Adipocyte (in vitro differentiated cells): ENCODE measurements at regions not wholly inside any gene's neighbourhood (a gene's known extent, or its start where the extent isn't known, plus 50 kb on each side); places are given as distances from the start of the nearest gene placed in this dataset.
A peak's percentile ranks its signal among the peaks of the same experiment; 100 is the strongest.

Experiments used
- DNase-seq: peaks from one replicate; pipeline ENCODE4 v3.0.0-alpha.2; 2015; ENCODE audit warnings: low read depth
- H3K27me3 ChIP-seq: replicated peaks from 2 replicates; pipeline ENCODE4 v1.7.0; 2013; ENCODE audit warnings: mild to moderate bottlenecking, low read length, moderate library complexity; ENCODE audit not compliant: control insufficient read depth, insufficient read depth
- H3K36me3 ChIP-seq: 2 replicates; pipeline ENCODE4 v1.7.0; 2013; ENCODE audit warnings: low read length, mild to moderate bottlenecking, moderate library complexity; ENCODE audit not compliant: control insufficient read depth, insufficient read depth, severe bottlenecking
- H3K4me1 ChIP-seq: 2 replicates; pipeline ENCODE4 v1.7.0; 2013; ENCODE audit warnings: mild to moderate bottlenecking, low read length, moderate library complexity; ENCODE audit not compliant: control insufficient read depth, insufficient read depth
- H3K4me3 ChIP-seq: 2 replicates; pipeline ENCODE4 v1.7.0; 2013; ENCODE audit warnings: mild to moderate bottlenecking, low read length, moderate library complexity
- H3K9ac ChIP-seq: 2 replicates; pipeline ENCODE4 v1.7.0; 2013; ENCODE audit warnings: mild to moderate bottlenecking, low read length, moderate library complexity
- H3K9me3 ChIP-seq: 2 replicates; pipeline ENCODE4 v1.7.0; 2013; ENCODE audit warnings: mild to moderate bottlenecking, low read length, moderate library complexity; ENCODE audit not compliant: control insufficient read depth

DNA sequence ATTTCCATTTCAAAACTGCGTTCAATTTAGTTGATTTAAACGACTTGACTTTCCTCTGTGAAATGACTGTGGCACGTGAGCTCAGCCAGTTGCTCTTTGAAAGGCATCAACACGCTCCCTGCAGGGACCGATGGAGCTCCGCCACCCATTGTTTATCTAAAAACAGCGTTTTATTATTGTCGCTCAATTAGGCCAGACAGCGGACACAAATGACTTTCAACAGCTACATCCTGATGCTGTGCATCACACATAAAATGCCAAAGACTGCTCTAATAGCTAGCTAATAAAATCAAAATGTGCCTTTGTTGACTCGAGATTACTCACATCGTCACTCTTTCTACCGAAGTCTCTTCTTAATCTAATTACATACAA is 332.5 kb downstream of the CD83 start:
- Histone ChIP-seq H3K4me3 (no peak overlapping the region), H3K9me3 (peaks cover 7% of the 10 kb centered on the region), H3K27me3 (no peaks in the 10 kb centered on the region), H3K9ac (no peak overlapping the region), H3K36me3 (no peaks in the 10 kb centered on the region), H3K4me1 (peaks cover 7% of the 10 kb centered on the region)
- DNase-seq: no peak

DNA sequence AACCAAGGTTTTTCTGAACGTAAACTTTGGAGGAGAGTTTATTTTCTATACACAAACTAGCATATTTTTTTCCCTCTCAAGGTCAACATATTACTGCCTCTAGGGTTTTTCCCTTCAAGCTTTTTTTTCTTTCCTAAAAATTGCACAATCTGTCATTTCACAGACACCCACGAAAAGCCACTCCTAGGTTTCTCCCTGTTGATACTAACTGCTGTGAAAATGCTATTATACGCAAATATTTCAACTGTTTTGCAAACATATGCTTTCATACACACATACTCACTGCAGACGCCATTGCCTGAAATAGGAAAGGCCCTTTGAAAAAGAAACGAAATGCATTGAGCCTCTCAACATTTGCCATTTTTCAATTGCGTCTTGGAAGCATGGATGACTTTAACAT is 333.0 kb downstream of the CD83 start:
- no peak overlapping the region for H3K4me3 ChIP-seq

DNA sequence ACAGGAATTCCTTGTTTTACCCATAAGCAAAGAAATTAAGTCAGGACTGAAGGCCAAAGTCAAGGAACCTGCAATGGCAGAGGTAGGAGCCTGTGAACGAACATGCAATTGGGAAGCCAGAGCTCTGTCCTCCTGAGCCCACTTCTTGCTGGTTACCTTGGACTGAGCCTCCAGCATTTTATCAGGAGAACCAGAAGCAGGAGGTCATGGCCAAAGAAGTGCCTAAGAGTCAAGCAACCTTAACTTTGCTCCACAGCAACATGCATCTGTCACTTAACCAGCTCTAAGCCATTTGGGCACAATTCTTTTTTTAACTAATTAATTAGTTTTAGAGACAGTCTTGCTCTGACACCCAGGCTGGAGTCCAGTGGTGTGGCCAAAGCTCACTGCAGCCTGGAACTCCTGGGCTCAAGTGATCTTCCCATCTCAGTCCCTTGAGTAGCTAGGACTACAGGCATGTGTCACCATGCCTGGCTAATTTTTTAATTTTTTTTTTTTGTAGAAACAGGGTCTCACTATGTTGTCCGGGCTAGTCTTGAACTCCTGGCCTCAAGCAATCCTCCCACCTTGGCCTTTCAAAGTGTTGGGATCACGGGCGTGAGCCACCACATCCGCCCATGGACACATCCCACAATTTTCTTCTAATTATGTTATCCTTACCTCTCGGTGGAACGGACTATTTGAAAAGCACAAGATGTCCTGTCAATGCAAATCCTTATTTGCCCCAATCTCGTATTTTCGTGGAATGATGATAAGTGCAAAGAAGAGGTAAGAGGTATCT is 334.2 kb downstream of the CD83 start:
- Histone ChIP-seq H3K27me3 (no peaks in the 10 kb centered on the region), H3K9ac (no peak overlapping the region)

More for the DNA sequence above, 333.0 kb downstream of the CD83 start:
- no peak overlapping the region for H3K9ac ChIP-seq
- DNase-seq: peak; percentile 36
- H3K4me1 ChIP-seq: peaks cover 7% of the 10 kb centered on the region
- no peaks in the 10 kb centered on the region for H3K27me3 ChIP-seq
- no peaks in the 10 kb centered on the region for H3K36me3 ChIP-seq
- H3K9me3 ChIP-seq: peaks cover 7% of the 10 kb centered on the region

DNA sequence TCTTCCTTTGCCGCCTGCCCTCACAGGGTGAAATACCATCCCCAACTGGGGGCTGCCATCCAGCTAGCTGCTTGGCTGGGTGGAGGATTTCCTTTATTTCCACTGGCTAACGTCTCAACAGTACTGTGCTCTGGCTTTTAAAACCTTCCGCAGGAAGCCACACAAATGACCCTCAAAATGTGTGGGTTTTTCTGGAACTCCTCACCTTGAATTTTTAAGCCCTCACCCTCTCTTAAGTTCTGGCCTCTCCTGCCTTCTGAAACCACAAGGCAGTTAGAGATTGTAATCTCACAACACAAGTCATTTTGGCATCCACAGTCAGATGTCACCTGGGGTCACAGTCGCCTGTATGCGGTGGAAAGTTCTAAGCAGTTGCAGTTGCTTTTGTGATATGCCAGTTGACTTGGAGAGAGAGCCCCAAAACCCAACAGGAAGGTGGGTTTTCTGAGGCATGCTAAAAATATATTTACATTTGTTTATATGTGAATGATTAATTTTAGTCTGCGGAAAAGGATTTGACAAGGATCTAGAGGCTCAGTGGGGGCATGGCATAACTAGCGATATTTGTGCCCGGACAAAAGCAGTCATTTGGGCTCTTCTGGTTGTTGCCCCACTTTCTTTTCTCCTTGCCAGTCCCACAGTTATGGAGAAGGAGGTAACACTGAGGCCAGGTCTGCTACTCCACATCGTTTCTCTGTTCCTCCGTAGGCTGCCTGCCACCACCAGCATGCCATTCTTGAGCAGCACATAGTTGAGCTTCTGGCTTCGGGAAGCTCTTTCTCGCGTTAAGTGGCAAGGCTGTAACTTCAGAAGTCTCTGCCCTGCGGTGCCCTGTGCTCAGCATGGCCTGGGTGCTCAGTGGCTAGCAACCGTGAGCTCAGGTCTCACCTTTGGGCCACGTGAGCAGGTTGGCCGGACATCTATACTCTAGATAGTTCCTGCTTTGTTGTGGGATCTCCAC is 335.3 kb downstream of the CD83 start:
- H3K4me3 ChIP-seq: no peak overlapping the region
- peaks cover 6% of the 10 kb centered on the region for H3K9me3 ChIP-seq
- no peak overlapping the region for H3K9ac ChIP-seq
- no peaks in the 10 kb centered on the region for H3K36me3 ChIP-seq
- peaks cover 7% of the 10 kb centered on the region for H3K4me1 ChIP-seq
- DNase-seq: no peak
- no peaks in the 10 kb centered on the region for H3K27me3 ChIP-seq

More for the DNA sequence above, 334.2 kb downstream of the CD83 start:
- peaks cover 7% of the 10 kb centered on the region for H3K9me3 ChIP-seq
- no peak for DNase-seq
- H3K4me1 ChIP-seq: peaks cover 7% of the 10 kb centered on the region
- H3K4me3 ChIP-seq: no peak overlapping the region
- no peaks in the 10 kb centered on the region for H3K36me3 ChIP-seq

DNA sequence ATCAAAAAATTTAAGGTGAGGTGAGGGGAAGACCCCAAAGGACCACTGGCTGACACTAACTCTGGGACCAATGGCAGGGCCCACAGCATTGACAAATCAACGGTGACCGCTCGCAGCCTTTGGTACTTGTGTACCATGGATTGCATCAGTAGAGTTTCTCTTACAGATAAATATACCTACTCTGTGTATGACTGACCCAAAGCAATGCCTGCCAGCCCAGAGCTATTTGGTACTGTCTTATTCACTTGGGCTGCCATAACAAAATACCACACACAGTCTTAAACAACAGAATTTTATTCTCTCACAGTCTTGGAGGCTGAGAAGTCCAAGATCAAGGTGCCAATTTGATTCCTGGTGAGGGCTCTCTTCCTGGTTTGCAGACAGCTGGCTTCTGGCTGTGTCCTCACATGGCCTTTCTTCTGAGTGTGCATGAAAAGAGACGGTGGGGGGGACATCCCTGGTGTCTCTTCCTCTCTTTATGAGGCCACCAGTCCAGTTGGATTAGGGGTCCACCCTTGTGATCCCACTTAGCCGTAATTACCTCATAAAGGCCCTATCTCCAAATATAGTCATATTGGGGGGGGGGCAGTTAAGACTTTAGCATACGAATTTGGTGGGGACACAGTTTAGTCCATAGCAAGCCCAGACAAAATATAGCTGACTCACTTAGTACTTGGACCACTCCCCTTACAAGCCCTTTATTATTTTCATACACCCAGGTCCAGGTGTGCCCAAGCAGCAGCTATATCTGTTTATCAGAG is 336.3 kb downstream of the CD83 start:
- H3K36me3 ChIP-seq: no peaks in the 10 kb centered on the region
- H3K27me3 ChIP-seq: no peaks in the 10 kb centered on the region
- no peaks in the 10 kb centered on the region for H3K9me3 ChIP-seq
- H3K9ac ChIP-seq: no peak overlapping the region
- no peak for DNase-seq
- peaks cover 13% of the 10 kb centered on the region for H3K4me1 ChIP-seq
- H3K4me3 ChIP-seq: no peak overlapping the region

DNA sequence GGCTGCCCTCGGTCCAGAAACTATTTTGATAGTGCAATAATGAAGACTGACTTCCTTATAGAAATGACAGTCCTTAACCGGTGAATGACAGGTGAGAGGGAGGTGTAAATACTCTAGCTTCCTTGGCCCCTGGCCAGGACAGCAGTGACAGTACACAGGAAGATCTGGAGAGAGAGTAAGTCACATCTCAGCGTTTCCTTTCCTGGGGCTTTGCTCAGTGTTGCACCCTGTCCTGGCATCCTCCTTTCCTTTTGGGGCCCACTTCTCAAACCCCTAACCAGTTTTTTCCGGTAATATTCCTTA is 336.9 kb downstream of the CD83 start:
- H3K9me3 ChIP-seq: no peaks in the 10 kb centered on the region
- H3K27me3 ChIP-seq: no peaks in the 10 kb centered on the region
- DNase-seq: no peak
- no peaks in the 10 kb centered on the region for H3K36me3 ChIP-seq
- H3K4me3 ChIP-seq: no peak overlapping the region
- no peak overlapping the region for H3K9ac ChIP-seq
- H3K4me1 ChIP-seq: peaks cover 13% of the 10 kb centered on the region

DNA sequence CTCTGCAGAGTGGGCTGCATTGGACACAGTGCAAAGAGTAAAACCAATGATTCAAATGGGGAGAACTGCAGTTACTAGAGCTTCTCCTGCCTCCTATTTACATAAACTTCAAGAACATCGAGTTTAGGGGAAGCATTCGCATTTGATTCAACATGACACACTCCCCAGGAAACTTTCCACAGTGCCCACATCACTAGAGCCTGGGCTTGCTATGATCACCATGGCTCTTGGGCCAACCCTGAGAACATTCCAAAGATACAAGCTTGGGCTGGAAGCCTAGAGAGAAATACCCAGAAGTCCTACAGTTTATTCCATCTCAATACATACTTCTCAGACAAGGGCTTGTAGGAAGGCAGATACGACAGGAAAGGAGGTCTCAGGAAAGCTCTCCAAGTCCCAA is 337.9 kb downstream of the CD83 start:
- no peaks in the 10 kb centered on the region for H3K27me3 ChIP-seq
- no peaks in the 10 kb centered on the region for H3K9me3 ChIP-seq
- H3K36me3 ChIP-seq: no peaks in the 10 kb centered on the region
- no peak for DNase-seq
- H3K4me1 ChIP-seq: peaks cover 6% of the 10 kb centered on the region
- no peak overlapping the region for H3K9ac ChIP-seq
- no peak overlapping the region for H3K4me3 ChIP-seq

DNA sequence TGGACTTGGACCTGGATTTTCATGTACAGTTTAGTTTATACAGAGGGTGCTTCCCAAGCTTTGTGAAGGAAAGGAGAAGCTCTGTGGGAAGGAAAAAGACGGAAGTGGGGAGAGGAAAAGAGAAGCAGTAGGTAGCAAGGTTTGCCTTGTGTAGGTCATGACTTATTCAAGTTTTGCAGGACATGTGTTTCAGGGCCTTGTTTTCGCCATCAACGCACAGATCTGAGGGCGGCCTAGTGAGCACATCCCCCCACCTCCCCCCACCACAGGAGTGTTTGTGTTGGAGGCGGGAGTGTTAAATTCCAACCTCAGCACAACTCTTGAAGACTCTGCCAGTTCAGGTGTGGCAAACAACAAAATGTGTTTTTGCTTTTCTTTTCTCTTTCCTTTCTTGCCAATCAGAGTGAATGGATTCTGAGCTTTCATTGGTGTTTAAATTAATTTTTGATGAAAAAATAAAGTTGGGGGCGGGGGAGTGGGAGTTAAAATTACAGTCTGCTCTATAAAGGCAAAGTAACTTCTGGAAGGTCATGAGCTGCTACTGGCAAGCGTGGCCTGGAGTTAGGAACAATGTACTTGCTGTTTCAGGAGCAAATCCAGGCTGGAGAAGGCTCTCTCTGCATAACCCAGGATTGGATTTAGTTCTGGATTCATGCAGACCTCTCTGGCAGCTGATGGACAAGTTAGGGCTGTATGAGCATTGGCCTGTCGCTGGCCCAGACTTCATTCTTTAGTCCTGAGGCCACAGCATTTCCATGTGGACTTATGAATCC is 338.5 kb downstream of the CD83 start:
- H3K4me1 ChIP-seq: peaks cover 6% of the 10 kb centered on the region
- DNase-seq: no peak
- H3K36me3 ChIP-seq: no peaks in the 10 kb centered on the region
- H3K4me3 ChIP-seq: no peak overlapping the region
- H3K9me3 ChIP-seq: no peaks in the 10 kb centered on the region
- no peak overlapping the region for H3K9ac ChIP-seq
- no peaks in the 10 kb centered on the region for H3K27me3 ChIP-seq

DNA sequence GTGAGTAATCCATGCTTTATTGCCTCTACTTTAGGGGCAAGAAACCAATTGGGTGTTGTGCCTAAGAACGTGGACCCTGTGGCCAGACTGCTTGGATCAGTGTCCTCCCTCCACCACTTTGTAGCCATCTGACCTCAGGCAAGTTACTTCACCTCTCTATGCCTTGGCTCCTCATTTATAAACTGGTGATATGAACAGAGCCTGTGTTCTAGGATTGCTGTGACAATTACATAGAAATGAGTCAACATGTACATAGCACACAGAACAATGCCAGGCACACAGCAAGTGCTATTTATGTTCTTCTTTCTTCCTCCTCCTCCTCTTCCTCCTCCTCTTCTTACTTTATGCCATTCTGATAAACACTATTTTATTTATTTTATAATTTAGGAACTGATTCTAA is 339.4 kb downstream of the CD83 start:
- DNase-seq: no peak
- Histone ChIP-seq H3K9ac (no peak overlapping the region), H3K4me1 (peaks cover 6% of the 10 kb centered on the region), H3K27me3 (no peaks in the 10 kb centered on the region), H3K9me3 (peaks cover 3% of the 10 kb centered on the region), H3K36me3 (no peaks in the 10 kb centered on the region), H3K4me3 (no peak overlapping the region)

DNA sequence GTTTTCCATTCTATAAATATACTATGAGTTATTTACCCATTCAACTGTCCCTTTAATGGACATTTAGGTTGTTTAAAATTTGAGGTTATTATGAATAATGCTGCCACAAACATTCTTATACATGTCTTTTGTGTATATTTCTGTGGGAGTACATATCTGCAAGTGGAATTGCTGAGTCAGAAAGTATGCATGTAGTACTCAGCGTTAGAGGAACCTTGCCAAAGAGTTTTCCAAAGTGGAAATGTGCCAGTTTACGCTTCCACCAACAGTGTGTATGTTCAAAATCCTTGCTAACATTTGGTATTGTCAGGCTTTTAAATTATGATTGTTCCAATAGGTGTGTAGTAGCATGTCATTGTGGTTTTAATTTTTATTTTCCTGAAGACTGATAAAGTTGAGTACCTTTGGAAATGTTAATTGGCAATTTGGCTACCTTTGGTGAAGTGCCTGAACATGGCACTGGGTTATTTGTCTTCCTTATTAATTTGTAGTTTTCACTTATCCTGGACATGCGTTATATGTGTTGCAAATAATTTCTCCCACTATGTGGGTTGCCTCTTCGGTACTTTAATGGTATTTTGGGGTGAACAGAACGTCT is 341.2 kb downstream of the CD83 start:
- Histone ChIP-seq H3K4me1 (peaks cover 6% of the 10 kb centered on the region), H3K27me3 (no peaks in the 10 kb centered on the region), H3K9ac (no peak overlapping the region), H3K9me3 (peaks cover 6% of the 10 kb centered on the region), H3K36me3 (no peaks in the 10 kb centered on the region), H3K4me3 (no peak overlapping the region)
- DNase-seq: peak; percentile 84
